Medulla oblongata (tissue), 1 donor: ENCODE measurements at regions not wholly inside any gene's neighbourhood (a gene's known extent, or its start where the extent isn't known, plus 50 kb on each side); places are given as distances from the start of the nearest gene placed in this dataset.
"Not testable (repeated sequence)": the region's sequence is repeated elsewhere in the genome, so short reads cannot be mapped to it uniquely, and the experiment has no call there.

Source experiments
- DNase-seq: peaks from one replicate; pipeline ENCODE4 v3.0.0-alpha.2; 2015; ENCODE audit errors: extremely low spot score

- DNase-seq: not testable (repeated sequence)
Measured at GRCh38 chr4:189658831-189659230, 281.8 kb upstream of the FRG1 start.

GRCh38 chr4:189659287-189659686 lies 281.4 kb upstream of the FRG1 start:
- no peak for DNase-seq

- DNase-seq: no peak
Measured at GRCh38 chr4:189660722-189661360, 279.8 kb upstream of the FRG1 start.

GRCh38 chr4:189664693-189665250 lies 275.9 kb upstream of the FRG1 start:
- no peak for DNase-seq

- not testable (repeated sequence) for DNase-seq
Measured at GRCh38 chr4:189665712-189666305, 274.9 kb upstream of the FRG1 start.

- not testable (repeated sequence) for DNase-seq
Measured at GRCh38 chr4:189667386-189667785, 273.3 kb upstream of the FRG1 start.

GRCh38 chr4:189697675-189698245 lies 242.9 kb upstream of the FRG1 start:
- DNase-seq: not testable (repeated sequence)

GRCh38 chr4:189703000-189703399 lies 237.7 kb upstream of the FRG1 start:
- not testable (repeated sequence) for DNase-seq

GRCh38 chr4:189706821-189707220 lies 233.9 kb upstream of the FRG1 start:
- peak; percentile 46 for DNase-seq

- not testable (repeated sequence) for DNase-seq
Measured at GRCh38 chr4:189707227-189707626, 233.4 kb upstream of the FRG1 start.

GRCh38 chr4:189711956-189712355 lies 228.7 kb upstream of the FRG1 start:
- not testable (repeated sequence) for DNase-seq

GRCh38 chr4:189721016-189721993 lies 219.4 kb upstream of the FRG1 start:
- DNase-seq: not testable (repeated sequence)

GRCh38 chr4:189722324-189723003 lies 218.2 kb upstream of the FRG1 start:
- not testable (repeated sequence) for DNase-seq

GRCh38 chr4:189727982-189728638 lies 212.6 kb upstream of the FRG1 start:
- DNase-seq: not testable (repeated sequence)

GRCh38 chr4:189731989-189732388 lies 208.7 kb upstream of the FRG1 start:
- not testable (repeated sequence) for DNase-seq

GRCh38 chr4:189733507-189733906 lies 207.2 kb upstream of the FRG1 start:
- not testable (repeated sequence) for DNase-seq

- not testable (repeated sequence) for DNase-seq
Measured at GRCh38 chr4:189734648-189735267, 205.9 kb upstream of the FRG1 start.

GRCh38 chr4:189736656-189737055 lies 204.0 kb upstream of the FRG1 start:
- DNase-seq: not testable (repeated sequence)

GRCh38 chr4:189740118-189740517 lies 200.6 kb upstream of the FRG1 start:
- not testable (repeated sequence) for DNase-seq

- DNase-seq: no peak
Measured at GRCh38 chr4:189740873-189741272, 199.8 kb upstream of the FRG1 start.
